GM12891 (cell line): ENCODE measurements at regions not wholly inside any gene's neighbourhood (a gene's known extent, or its start where the extent isn't known, plus 50 kb on each side); places are given as distances from the start of the nearest gene placed in this dataset.

Experiments used
- PAX5 ChIP-seq: IDR thresholded peaks from 2 replicates; pipeline ENCODE4 v1.6.1; 2011; ENCODE audit warnings: low read length, moderate library complexity, mild to moderate bottlenecking; ENCODE audit not compliant: insufficient read depth, severe bottlenecking
- POLR2A ChIP-seq: IDR thresholded peaks from 2 replicates; pipeline ENCODE4 v1.6.1; 2011; ENCODE audit warnings: low read depth, low read length, control low read depth
- POLR2AphosphoS5 ChIP-seq: IDR thresholded peaks from 2 replicates; pipeline ENCODE4 v1.6.1; 2011; ENCODE audit warnings: low read depth, low read length, control low read depth
- TAF1 ChIP-seq: IDR thresholded peaks from 2 replicates; pipeline ENCODE4 v1.6.1; 2011; ENCODE audit warnings: low read depth, low read length, control low read depth

GRCh38 chr6:21885111-21885510 is 291.6 kb downstream of the SOX4 start:
- TF ChIP-seq POLR2AphosphoS5 (no peak), POLR2A (no peak), TAF1 (no peak), PAX5 (no peak)
